Kidney capillary endothelial cell (primary cell): ENCODE measurements at regions not wholly inside any gene's neighbourhood (a gene's known extent, or its start where the extent isn't known, plus 50 kb on each side); places are given as distances from the start of the nearest gene placed in this dataset.
"Not testable (repeated sequence)": the region's sequence is repeated elsewhere in the genome, so short reads cannot be mapped to it uniquely, and the experiment has no call there.

ENCODE experiments used
- DNase-seq: peaks from one replicate; pipeline ENCODE4 v3.0.0-alpha.2; 2018; ENCODE audit warnings: low spot score

- no peak for DNase-seq
Observed at GRCh38 chrX:1140236-1140681, 72.2 kb downstream of the CRLF2 start.

DNA sequence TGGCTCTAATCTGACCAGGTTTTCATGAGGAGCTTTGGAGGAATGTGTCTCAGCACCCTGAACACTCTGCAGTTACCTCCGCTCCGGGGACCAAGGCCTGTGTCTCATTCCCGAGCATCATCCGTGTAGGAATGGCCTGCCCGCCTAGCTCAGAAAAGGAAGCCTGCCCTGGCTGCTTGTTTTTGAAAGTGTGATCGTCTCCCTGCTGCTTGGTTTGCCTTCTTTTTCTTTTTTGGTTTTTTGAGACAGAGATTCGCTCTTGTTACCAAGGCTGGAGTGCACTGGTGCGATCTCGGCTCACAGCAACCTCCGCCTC is 73.3 kb downstream of the CRLF2 start:
- no peak for DNase-seq

- DNase-seq: no peak
Observed at GRCh38 chrX:1138476-1139184, 73.8 kb downstream of the CRLF2 start.

DNA sequence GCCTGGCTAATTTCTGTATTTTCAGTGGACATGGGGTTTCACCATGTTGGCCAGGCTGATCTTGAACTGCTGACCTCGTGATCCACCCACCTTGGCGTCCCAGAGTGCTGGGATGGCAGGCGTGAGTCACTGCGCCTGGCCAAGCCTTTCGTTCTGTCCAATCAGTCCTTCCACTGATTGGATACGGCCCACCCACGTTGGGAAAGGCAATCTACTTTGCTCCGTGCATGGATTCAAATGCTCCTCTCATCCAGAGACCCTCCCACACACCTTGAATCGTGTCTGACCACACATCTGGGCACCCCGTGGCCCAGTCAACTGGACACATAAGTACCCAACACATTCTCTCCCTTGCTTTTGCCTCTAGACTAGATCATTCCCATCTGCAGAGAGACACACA is 74.9 kb downstream of the CRLF2 start:
- no peak for DNase-seq

GRCh38 chrX:1136582-1136981 is 75.9 kb downstream of the CRLF2 start:
- DNase-seq: not testable (repeated sequence)

- no peak for DNase-seq
Observed at GRCh38 chrX:1134976-1135375, 77.5 kb downstream of the CRLF2 start.

DNA sequence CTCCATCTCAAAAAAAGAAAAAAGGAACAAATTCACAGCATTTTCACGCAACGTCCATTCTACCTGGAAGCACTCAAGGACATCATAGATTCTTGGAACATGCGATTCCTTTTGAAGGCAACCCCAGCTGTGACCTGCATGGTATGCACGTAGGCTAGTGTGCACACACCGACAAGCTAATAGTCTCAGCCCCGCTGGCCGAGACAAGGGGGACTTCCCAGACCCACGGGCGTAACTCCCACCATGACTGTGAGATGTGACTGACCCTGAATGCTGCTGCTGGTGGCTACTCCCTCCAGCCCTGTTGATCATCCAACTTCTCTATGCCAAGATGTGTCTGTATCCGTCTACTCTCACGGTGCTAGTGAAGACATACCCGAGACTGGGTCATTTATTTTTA is 78.3 kb downstream of the CRLF2 start:
- DNase-seq: no peak

GRCh38 chrX:1126738-1127137 is 85.7 kb downstream of the CRLF2 start:
- no peak for DNase-seq

DNA sequence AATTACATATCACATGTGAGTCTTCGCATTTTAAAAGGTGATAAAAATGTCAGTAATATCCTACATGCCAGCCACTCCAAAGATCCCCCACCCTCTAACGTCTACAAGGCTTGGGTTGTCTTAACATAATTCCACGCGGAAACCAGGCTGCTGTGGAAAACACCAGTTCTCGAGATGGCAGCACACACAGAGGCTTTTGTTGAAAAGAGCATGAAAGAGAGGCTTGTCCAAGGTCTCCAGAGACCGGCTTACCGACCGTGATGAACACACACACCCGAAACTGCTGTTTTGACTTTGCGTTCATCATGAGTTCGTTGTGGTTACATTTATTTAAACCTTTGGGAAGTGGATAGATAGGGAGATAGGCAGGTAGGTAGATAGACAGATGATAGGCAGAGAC is 87.9 kb downstream of the CRLF2 start:
- no peak for DNase-seq

DNA sequence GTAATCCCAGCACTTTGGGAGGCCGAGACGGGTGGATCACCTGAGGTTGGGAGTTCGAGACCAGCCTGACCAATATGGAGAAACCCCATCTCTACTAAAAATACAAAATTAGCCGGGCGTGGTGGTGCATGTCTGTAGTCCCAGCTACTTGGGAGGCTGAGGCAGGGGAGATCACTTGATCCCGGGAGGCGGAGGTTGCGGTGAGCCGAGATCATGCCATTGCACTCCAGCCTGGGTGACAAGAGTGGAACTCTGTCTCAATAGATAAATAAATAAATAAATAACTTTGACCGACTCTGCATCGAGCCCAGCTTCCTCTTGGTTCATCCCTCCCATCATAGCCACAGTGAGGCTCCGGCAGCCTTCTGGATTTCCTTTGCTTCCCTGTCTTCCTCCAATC is 89.6 kb downstream of the CRLF2 start:
- DNase-seq: not testable (repeated sequence)

DNA sequence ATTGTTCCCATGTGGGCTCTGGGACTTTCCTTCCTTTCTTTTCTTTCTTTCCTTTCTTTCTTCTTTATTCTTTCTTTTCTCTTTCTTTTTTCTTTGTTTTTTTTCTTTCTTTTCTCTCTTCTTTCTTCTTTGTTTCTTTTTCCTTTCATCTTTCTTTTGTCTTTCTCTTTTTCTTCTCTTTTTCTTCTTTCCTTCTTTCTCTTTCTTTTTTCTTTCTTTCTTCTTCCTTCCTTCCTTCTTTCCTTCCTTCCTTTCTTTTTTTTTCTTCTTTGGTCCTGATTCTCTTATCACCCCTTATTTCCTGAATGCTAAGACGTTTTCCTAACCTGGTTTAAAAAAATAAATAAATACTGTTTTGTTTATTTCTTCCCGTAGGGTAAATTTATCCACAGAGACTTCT is 93.2 kb downstream of the CRLF2 start:
- DNase-seq: no peak

- no peak for DNase-seq
Observed at GRCh38 chrX:1118572-1119199, 93.8 kb downstream of the CRLF2 start.

GRCh38 chrX:1115411-1115810 is 97.0 kb downstream of the CRLF2 start:
- not testable (repeated sequence) for DNase-seq

- DNase-seq: no peak
Observed at GRCh38 chrX:1112321-1112720, 100.1 kb downstream of the CRLF2 start.

- no peak for DNase-seq
Observed at GRCh38 chrX:1111601-1112300, 100.7 kb downstream of the CRLF2 start.

DNA sequence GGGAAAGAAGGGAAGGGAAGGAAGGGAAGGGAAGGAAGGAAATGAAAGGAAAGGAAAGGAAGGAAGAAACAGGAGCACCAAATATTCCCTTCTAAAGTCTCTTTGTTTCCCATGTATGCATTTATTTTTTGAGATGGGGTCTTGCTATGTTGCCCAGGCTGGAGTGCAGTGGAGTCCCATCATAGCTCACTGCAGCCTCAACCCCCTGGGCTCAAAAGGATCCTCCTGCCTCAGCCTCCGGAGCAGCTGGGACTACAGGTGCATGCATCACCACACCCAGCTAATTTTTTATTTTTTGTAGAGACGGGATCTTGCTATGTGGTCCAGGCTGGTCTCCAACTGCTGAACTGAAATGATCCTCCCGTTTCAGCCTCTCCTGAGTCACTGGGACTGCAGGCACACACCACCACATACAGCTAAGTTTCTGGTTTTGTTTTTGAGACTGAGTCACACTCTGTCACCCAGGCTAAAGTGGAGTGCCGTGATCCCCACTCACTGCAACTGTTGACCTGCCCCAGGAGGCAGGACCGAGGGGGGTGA is 102.8 kb downstream of the CRLF2 start:
- no peak for DNase-seq

DNA sequence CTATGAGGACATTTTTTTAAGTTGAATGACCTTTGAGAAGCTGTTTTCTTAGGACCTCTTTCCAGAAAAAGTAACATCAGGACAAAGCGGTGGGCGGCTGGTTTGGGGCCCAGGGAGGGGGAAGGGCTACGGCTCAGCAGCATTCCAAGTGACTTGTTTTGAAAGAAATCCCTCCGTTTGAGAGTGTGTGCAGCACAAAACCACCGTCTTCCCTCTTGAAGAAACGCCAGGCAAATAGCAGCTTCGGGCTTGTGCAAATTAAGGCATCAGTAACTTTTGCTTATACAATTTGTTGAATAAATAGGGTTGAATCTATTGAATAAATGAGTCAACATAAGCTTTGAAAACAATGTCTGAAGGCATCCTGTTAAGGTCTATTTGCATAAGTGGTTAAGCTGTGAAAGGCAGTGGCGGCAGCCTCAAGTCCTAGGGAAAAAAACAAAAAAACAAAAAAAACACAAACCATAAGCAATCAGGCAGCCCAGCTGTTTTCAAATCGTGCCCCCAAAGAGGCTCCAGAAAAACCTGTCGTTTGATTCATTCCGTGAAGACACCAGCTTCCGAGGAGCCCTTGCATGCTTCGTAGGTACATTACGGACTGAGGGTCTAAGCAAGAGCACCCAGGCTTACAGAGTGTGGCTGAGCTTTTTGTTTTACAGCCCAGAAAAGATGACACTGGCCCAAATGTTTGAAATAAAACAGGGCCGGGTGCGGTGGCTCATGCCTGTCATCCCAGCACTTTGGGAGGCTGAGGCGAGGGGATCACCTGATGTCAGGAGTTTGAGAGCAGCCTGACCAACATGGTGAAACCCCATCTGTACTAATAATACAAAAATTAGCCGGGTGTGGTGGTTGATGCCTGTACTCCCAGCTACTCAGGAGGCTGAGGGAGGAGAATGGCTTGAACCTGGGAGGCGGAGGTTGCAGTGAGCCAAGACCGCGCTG is 103.7 kb downstream of the CRLF2 start:
- DNase-seq: no peak

GRCh38 chrX:1106478-1107210 is 105.8 kb downstream of the CRLF2 start:
- DNase-seq: no peak

- no peak for DNase-seq
Observed at GRCh38 chrX:1105671-1106419, 106.6 kb downstream of the CRLF2 start.

DNA sequence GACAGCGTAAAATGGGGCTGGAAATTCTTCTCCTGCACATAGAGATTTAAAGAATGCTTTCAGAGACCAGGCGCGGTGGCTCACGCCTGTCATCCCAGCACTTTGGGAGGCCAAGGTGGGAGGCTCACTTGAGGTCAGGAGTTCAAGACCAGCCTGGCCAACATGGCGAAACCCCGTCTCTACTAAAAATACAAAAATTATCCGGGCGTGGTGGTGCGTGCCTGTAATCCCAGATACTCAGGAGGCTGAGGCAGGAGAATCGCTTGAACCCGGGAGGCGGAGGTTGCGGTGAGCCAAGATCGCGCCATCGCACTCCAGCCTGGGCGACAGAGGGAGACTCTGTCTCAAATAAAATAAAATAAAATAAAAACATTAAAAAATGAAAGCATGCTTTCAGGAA is 107.4 kb downstream of the CRLF2 start:
- not testable (repeated sequence) for DNase-seq

DNA sequence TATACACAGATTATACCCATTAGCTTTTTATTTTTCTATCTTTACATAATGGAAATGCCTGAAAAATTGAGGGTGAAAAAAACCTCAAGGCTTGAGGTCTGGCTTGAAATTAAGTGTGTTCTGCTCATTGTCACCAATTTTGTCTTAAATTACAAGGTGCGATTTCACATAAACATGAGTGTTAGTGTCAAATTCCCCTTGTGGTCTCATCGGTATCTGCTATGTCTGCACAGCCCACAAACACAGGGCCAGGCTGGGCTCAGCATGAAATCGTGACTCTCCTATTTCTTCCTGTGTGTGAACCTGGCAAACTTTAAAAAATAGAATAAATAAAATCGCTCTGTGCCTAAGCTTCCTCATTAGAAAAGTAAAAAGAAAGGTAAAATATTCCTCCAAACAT is 109.1 kb downstream of the CRLF2 start:
- DNase-seq: no peak
